HFF-Myc (cell line): ENCODE measurements at regions not wholly inside any gene's neighbourhood (a gene's known extent, or its start where the extent isn't known, plus 50 kb on each side); places are given as distances from the start of the nearest gene placed in this dataset.

Experiments used
- DNase-seq: peaks from one replicate; pipeline ENCODE4 v3.0.0-alpha.2; 2011; ENCODE audit warnings: low read depth; ENCODE audit errors: extremely low read depth
- H3K4me3 ChIP-seq: replicated peaks from 2 replicates; pipeline ENCODE4 v1.5.1; 2011; ENCODE audit warnings: low read depth, mild to moderate bottlenecking, control low read depth, low read length
- CTCF ChIP-seq: IDR thresholded peaks from 2 replicates; pipeline ENCODE4 v1.5.1; 2012; ENCODE audit warnings: mild to moderate bottlenecking, low read depth, low read length, control low read depth; ENCODE audit errors: missing control alignments

- TF ChIP-seq CTCF: no peak
- DNase-seq: no peak
- H3K4me3 ChIP-seq: no peak overlapping the region
Measured at GRCh38 chr7:115462301-115463015, 540.6 kb downstream of the MDFIC start.

GRCh38 chr7:115449689-115450088 is 527.8 kb downstream of the MDFIC start:
- DNase-seq: no peak
- H3K4me3 ChIP-seq: no peak overlapping the region
- no peak for TF ChIP-seq CTCF

GRCh38 chr7:115447495-115447894 is 525.6 kb downstream of the MDFIC start:
- TF ChIP-seq CTCF: no peak
- H3K4me3 ChIP-seq: no peak overlapping the region
- DNase-seq: no peak

- DNase-seq: no peak
- no peak overlapping the region for H3K4me3 ChIP-seq
- no peak for TF ChIP-seq CTCF
Measured at GRCh38 chr7:115441033-115441432, 519.1 kb downstream of the MDFIC start.

GRCh38 chr7:115435178-115435577 is 513.3 kb downstream of the MDFIC start:
- H3K4me3 ChIP-seq: no peak overlapping the region
- TF ChIP-seq CTCF: no peak
- DNase-seq: no peak

GRCh38 chr7:115429918-115430317 is 508.0 kb downstream of the MDFIC start:
- H3K4me3 ChIP-seq: no peak overlapping the region
- TF ChIP-seq CTCF: no peak
- DNase-seq: no peak

GRCh38 chr7:115417662-115418061 is 495.8 kb downstream of the MDFIC start:
- TF ChIP-seq CTCF: no peak
- H3K4me3 ChIP-seq: no peak overlapping the region
- no peak for DNase-seq
